NT2/D1 (cell line): ENCODE measurements at regions not wholly inside any gene's neighbourhood (a gene's known extent, or its start where the extent isn't known, plus 50 kb on each side); places are given as distances from the start of the nearest gene placed in this dataset.

Experiments
- DNase-seq: peaks from one replicate; pipeline ENCODE4 v3.0.0-alpha.2; 2011; ENCODE audit warnings: low read depth, low spot score
- H3K27me3 ChIP-seq: 2 replicates; pipeline ENCODE4 v1.6.0; 2011; ENCODE audit warnings: mild to moderate bottlenecking; ENCODE audit not compliant: insufficient read length, insufficient read depth
- H3K36me3 ChIP-seq: 2 replicates; pipeline ENCODE4 v1.6.1; 2011; ENCODE audit warnings: mild to moderate bottlenecking, low read length, mixed read lengths; ENCODE audit not compliant: insufficient read depth, insufficient read length
- H3K4me1 ChIP-seq: 2 replicates; pipeline ENCODE4 v1.5.1; 2011; ENCODE audit not compliant: insufficient read depth, insufficient read length
- H3K4me3 ChIP-seq: 2 replicates; pipeline ENCODE4 v1.5.1; 2011; ENCODE audit warnings: low read depth; ENCODE audit not compliant: insufficient read length
- H3K9ac ChIP-seq: 2 replicates; pipeline ENCODE4 v1.6.0; 2011; ENCODE audit warnings: low read depth; ENCODE audit not compliant: insufficient read length
- H3K9me3 ChIP-seq: 2 replicates; pipeline ENCODE4 v1.5.1; 2011; ENCODE audit warnings: mild to moderate bottlenecking, low read length; ENCODE audit not compliant: insufficient read depth
- SUZ12 ChIP-seq: IDR thresholded peaks from 2 replicates; pipeline ENCODE4 v1.6.1; 2011; ENCODE audit not compliant: insufficient read length, insufficient read depth; ENCODE audit errors: extremely low read depth
- YY1 ChIP-seq: IDR thresholded peaks from 2 replicates; pipeline ENCODE4 v1.6.1; 2011; ENCODE audit not compliant: insufficient read length, insufficient read depth
- ZNF274 ChIP-seq: IDR thresholded peaks from 2 replicates; pipeline ENCODE4 v1.6.1; 2011; ENCODE audit warnings: mild to moderate bottlenecking, low read depth, low read length

DNA sequence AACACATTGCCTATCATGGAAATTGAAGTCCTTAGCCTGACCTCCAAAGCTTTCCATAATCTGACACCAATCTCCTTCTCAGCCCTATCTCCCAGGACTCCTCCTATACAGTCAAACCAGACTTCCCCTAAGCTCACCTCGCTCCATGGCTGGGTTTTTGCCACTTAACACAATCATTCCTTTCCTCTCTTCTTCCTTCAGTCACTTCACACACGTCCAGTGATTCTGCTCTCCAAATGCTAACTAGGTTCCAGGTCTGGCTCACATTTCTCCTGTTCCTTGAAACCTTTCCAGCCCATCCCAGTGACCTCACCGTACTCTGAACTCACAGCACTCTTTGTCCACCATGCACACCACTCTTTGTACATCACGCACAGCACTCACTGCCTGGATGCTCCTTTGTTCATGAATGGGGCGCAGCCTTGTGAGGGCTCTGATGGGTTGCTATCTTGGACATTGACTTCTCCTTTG, 98.4 kb downstream of the GLUL start:
- TF ChIP-seq SUZ12 (no peak), YY1 (no peak), ZNF274 (no peak)
- Histone ChIP-seq H3K9ac (no peak overlapping the region), H3K9me3 (no peaks in the 10 kb centered on the region), H3K4me3 (no peak overlapping the region), H3K4me1 (peaks cover 3% of the 10 kb centered on the region), H3K27me3 (no peaks in the 10 kb centered on the region), H3K36me3 (no peaks in the 10 kb centered on the region)
- DNase-seq, result no peak

DNA sequence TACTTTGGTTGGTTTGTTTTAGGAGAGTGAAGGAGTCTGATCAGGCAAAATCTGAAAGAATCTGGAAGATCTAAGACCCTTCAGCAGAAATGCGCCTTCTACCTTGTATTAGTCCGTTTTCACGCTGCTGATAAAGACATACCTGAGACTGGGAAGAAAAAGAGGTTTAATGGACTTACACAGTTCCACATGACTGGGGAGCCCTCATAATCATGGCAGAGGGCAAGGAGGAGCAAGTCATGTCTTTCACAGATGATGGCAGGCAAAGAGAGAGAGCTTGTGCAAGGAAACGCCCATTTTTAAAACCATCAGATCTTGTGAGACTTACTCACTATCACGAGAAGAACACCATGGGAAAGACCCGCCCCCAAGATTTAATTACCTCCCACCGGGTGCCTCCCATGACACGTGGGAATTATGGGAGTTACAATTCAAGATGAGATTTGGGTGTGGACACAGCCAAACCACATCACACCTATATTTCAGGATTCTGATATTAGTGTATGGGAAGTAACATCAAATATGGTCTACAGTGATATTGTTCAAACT, 99.3 kb downstream of the GLUL start:
- H3K9me3 ChIP-seq, result no peaks in the 10 kb centered on the region
- no peak overlapping the region for H3K9ac ChIP-seq
- no peak overlapping the region for H3K4me3 ChIP-seq
- H3K4me1 ChIP-seq, result peaks cover 2% of the 10 kb centered on the region
- DNase-seq, result no peak
- H3K36me3 ChIP-seq, result no peaks in the 10 kb centered on the region
- no peaks in the 10 kb centered on the region for H3K27me3 ChIP-seq
- TF ChIP-seq ZNF274 (no peak), YY1 (no peak), SUZ12 (no peak)

DNA sequence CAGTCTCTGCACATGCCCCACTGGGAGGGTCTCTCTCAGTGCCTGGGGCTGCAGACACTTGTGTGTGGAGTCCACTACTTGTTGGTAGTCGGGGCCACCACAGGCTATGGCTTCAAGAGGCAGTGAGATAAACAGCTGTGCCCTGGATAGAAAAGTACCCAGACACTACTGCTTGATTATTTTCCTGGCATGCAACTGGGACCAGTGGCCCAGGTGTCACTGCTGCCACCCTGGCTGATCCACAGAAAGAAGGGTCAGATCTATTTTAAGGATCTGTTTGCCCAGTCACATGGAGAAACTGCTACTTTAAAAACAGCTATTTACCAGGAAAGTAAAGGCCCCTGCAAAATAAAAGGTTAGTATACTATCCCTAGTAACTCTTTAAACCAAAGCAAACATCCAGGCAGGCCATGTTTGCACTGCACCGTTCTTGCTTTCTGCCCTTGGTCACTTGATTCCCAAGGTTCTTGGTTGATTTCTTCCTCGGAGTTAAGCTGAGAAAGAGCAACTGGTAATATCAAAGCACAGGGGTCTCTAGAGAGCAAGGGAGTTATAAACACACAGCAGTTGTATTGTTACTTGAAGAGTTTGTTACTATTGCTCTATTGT, 99.9 kb downstream of the GLUL start:
- no peaks in the 10 kb centered on the region for H3K36me3 ChIP-seq
- H3K4me1 ChIP-seq, result no peaks in the 10 kb centered on the region
- no peaks in the 10 kb centered on the region for H3K9me3 ChIP-seq
- H3K9ac ChIP-seq, result no peak overlapping the region
- no peaks in the 10 kb centered on the region for H3K27me3 ChIP-seq
- TF ChIP-seq SUZ12 (no peak), ZNF274 (no peak), YY1 (no peak)
- DNase-seq, result no peak
- no peak overlapping the region for H3K4me3 ChIP-seq

DNA sequence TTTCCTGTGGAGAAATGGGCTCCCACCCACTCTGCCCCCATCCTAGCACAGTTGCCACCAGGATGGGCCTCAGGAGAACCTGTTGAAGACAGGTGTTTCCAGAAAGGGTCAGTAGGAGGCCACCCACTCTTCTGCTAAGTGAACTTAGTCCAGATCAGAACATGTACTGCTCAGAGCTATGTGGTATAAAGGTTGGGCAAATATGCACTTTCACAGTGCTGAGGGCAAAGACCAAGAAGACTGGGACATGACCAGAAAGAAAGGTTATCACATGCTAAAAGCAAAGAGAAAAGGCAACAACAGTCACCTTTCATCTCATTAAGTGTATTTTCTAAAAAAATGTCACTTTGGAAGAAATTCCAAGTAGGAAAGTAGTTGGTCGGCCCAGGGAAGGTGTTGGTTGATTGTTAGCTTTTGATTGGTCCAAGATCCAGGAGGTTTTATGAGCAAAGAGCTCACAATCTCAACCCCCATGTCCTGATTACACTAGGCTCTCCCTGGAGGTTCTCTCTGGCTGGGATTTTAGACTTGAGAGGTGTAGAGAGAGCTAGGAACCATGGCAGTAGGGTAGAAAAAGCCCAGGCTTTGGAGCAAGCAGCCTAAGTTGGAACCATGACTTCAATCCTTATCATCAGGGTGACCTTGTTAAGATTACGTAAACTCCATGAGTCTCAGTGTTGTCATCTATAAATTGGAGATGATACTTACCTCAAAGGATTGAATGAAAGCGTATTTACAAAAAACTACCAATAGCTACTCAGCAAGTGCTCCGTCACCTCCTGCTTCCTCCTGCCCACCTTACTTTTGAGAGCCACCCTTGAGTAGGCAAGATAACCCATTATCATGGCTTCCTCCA, 102.6 kb downstream of the GLUL start:
- Histone ChIP-seq H3K4me3 (no peak overlapping the region), H3K9me3 (no peaks in the 10 kb centered on the region), H3K9ac (no peak overlapping the region), H3K36me3 (no peaks in the 10 kb centered on the region), H3K27me3 (no peaks in the 10 kb centered on the region), H3K4me1 (no peaks in the 10 kb centered on the region)
- TF ChIP-seq SUZ12 (no peak), ZNF274 (no peak), YY1 (no peak)
- no peak for DNase-seq

DNA sequence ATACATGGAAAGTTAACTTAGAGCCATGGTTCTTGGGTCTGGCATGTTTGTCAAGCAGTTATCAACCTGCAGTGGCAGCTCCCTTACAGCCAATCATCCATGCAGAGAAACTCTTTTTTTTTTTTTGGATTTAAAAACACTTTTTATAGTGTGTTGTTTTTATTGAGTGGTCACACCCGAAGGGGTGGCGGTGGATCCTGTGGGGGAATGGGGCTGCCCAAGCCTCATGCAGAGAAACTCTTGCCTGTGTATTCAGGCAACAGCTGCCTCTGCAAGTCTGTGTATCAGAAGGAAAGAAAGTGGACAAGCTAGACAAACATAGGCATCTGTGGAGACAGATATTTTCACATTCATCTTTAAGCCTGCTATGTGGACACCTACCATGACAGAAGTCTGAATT, 104.8 kb downstream of the GLUL start:
- no peak for TF ChIP-seq ZNF274
- Histone ChIP-seq H3K4me3 (no peak overlapping the region), H3K36me3 (no peaks in the 10 kb centered on the region), H3K9me3 (no peaks in the 10 kb centered on the region), H3K27me3 (no peaks in the 10 kb centered on the region), H3K4me1 (no peaks in the 10 kb centered on the region), H3K9ac (no peak overlapping the region)
- DNase-seq, result no peak

DNA sequence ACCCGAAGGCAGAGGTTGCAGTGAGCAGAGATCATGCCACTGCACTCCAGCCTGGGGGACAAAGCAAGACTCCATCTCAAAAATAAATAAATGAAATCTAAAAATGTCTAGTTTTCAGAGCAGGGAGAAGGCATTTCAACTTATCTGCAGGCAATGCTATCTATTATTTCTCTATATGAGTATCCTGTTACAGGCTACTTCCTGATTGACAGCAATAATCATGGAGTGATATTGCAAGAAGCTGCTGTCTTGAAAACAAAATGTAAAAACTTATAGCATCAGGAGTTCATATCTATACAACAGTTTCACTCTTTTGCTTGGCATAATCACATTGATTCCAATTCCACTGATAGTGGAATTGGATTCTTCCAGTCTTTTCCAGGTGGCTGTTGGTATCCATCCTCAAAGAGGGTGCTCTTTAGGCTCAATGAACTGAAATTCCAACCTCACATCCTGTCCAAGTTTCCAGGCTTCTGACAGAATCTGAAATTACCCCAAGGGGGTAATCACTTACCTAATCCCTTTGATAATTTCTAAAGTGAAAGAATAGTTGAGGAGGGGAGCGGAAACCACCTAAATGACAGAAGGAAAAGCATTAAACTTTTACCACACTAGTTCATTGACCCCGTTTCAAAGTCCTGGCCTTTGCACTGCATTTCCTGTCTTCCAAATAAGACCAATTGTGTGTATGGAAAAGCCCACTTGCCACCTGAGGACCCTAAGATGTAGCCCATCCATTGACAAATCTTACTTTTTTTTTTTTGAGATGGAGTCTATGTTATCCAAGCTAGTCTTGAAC, 107.6 kb downstream of the GLUL start:
- Histone ChIP-seq H3K4me1 (peaks cover 3% of the 10 kb centered on the region), H3K9ac (no peak overlapping the region), H3K9me3 (no peaks in the 10 kb centered on the region), H3K36me3 (no peaks in the 10 kb centered on the region), H3K4me3 (no peak overlapping the region), H3K27me3 (no peaks in the 10 kb centered on the region)
- TF ChIP-seq SUZ12 (no peak), YY1 (no peak), ZNF274 (no peak)
- no peak for DNase-seq

DNA sequence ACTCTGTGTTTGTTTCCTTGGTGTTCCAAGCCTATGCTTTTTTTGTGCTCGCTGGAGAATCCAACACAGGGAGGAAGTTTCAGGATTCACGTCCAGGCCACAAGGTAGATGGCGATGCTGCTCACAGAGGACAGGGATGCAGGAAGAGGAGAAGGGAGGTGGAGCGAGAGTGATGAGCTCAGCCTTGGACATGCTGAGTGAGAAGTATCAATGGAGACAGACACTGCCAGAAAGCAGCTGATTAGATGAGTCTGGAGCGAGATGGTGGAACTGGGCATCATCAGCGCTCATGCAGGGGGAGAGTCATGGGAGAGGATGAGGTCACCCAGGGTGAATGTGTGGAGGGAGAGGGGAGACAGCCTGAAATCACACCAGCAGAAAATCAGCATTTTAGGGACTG, 110.0 kb downstream of the GLUL start:
- no peaks in the 10 kb centered on the region for H3K27me3 ChIP-seq
- no peak for DNase-seq
- no peak overlapping the region for H3K4me3 ChIP-seq
- TF ChIP-seq YY1, result no peak
- no peak for TF ChIP-seq SUZ12
- no peak for TF ChIP-seq ZNF274
- no peak overlapping the region for H3K9ac ChIP-seq
- no peaks in the 10 kb centered on the region for H3K36me3 ChIP-seq
- no peaks in the 10 kb centered on the region for H3K9me3 ChIP-seq
- H3K4me1 ChIP-seq, result peaks cover 3% of the 10 kb centered on the region
